Astrocyte of the spinal cord (primary cell): ENCODE measurements at regions not wholly inside any gene's neighbourhood (a gene's known extent, or its start where the extent isn't known, plus 50 kb on each side); places are given as distances from the start of the nearest gene placed in this dataset.

Source experiments
- DNase-seq: peaks from one replicate; pipeline ENCODE4 v3.0.0; 2011; ENCODE audit warnings: low read depth, low spot score
- H3K4me3 ChIP-seq: 2 replicates; pipeline ENCODE4 v1.5.1; 2011; ENCODE audit warnings: low read depth, mild to moderate bottlenecking, low read length, moderate library complexity
- CTCF ChIP-seq: IDR thresholded peaks from 2 replicates; pipeline ENCODE4 v1.5.1; 2012; ENCODE audit warnings: low read depth, mild to moderate bottlenecking, low read length, inconsistent platforms
- in situ Hi-C: cut with HindIII; loops from 2 replicates; pipeline ENCODE4 v1.10.0; 2017; ENCODE audit warnings: low sequenced_read_pairs

GRCh38 chr18:56052202-56052601 lies 464.2 kb upstream of the TCF4 start:
- in situ Hi-C loops: no loop called here
- H3K4me3 ChIP-seq: no peak overlapping the region
- no peak for DNase-seq
- TF ChIP-seq CTCF: no peak

- in situ Hi-C loops: no loop called here
- no peak overlapping the region for H3K4me3 ChIP-seq
- no peak for DNase-seq
- TF ChIP-seq CTCF: no peak
Measured at GRCh38 chr18:56044239-56044638, 456.2 kb upstream of the TCF4 start.

GRCh38 chr18:56043641-56044061 lies 455.7 kb upstream of the TCF4 start:
- TF ChIP-seq CTCF: no peak
- DNase-seq: peak; percentile 5
- in situ Hi-C loops: no loop called here
- no peak overlapping the region for H3K4me3 ChIP-seq

GRCh38 chr18:56042915-56043536 lies 455.0 kb upstream of the TCF4 start:
- no peak for DNase-seq
- no peak for TF ChIP-seq CTCF
- H3K4me3 ChIP-seq: no peak overlapping the region
- in situ Hi-C loops: no loop called here

GRCh38 chr18:56038171-56039030 lies 450.4 kb upstream of the TCF4 start:
- H3K4me3 ChIP-seq: no peak overlapping the region
- in situ Hi-C loops: no loop called here

GRCh38 chr18:56036741-56037140 lies 448.7 kb upstream of the TCF4 start:
- no peak overlapping the region for H3K4me3 ChIP-seq
- no peak for TF ChIP-seq CTCF
- no peak for DNase-seq
- in situ Hi-C loops: no loop called here

More at GRCh38 chr18:56038171-56039030, 450.4 kb upstream of the TCF4 start:
- DNase-seq: no peak
- no peak for TF ChIP-seq CTCF
